ENCODE measurements at regions not wholly inside any gene's neighbourhood (a gene's known extent, or its start where the extent isn't known, plus 50 kb on each side); places are given as distances from the start of the nearest gene placed in this dataset.

- no peak for TF ChIP-seq CTCF (IDR thresholded peaks at IDR 0.05; ENCODE audit: low read depth, low read length, missing input control)
These were observed 64.4 kb upstream of the CT45A1 start (continued) for GRCh38 chrX:135649029-135649428.

- H3K4me1 ChIP-seq (ENCODE audit: control insufficient read depth in 4 of 4, insufficient read depth in 4 of 4, low read length in 3 of 4): no peaks in the 10 kb centered on the region
- WGBS: 38% methylated on average over 4 of the region's 4 CpGs
- no peak overlapping the region for H3K4me3 ChIP-seq (ENCODE audit: low read depth in 1 of 3, low read length in 3 of 3)
- no peak overlapping the region for H3K27ac ChIP-seq (ENCODE audit: low read depth in 1 of 2, low read length in 2 of 2)
- no peaks in the 10 kb centered on the region for H3K27me3 ChIP-seq (ENCODE audit: control insufficient read depth in 4 of 4, insufficient read depth in 4 of 4, low read length in 3 of 4)
- no peak for DNase-seq (ENCODE audit: low spot score)
- H3K9me3 ChIP-seq (ENCODE audit: control insufficient read depth in 4 of 4, low read length in 3 of 4): no peaks in the 10 kb centered on the region
- H3K9ac ChIP-seq (ENCODE audit: low read depth in 1 of 2, low read length in 2 of 2): no peak overlapping the region
- TF ChIP-seq FOXA1 (IDR thresholded peaks at IDR 0.05) (no peak), FOXA2 (IDR thresholded peaks at IDR 0.05) (no peak), HNF4G (IDR thresholded peaks at IDR 0.05) (no peak), TAF1 (conservative IDR thresholded peaks at IDR 0.05) (no peak), CTCF (IDR thresholded peaks at IDR 0.05; ENCODE audit: low read depth, low read length, missing input control) (no peak), RAD21 (IDR thresholded peaks at IDR 0.05) (no peak), ATF3 (IDR thresholded peaks at IDR 0.05) (no peak), RXRA (IDR thresholded peaks at IDR 0.05) (no peak), GABPA (IDR thresholded peaks at IDR 0.05 in 1 of 2, conservative IDR thresholded peaks at IDR 0.05 in 1 of 2) (no peak), JUND (IDR thresholded peaks at IDR 0.05) (no peak), SP1 (IDR thresholded peaks at IDR 0.05) (no peak), NR2F2 (IDR thresholded peaks at IDR 0.05) (no peak), ZBTB33 (IDR thresholded peaks at IDR 0.05) (no peak), HNF4A (conservative IDR thresholded peaks at IDR 0.05) (no peak), MAX (IDR thresholded peaks at IDR 0.05) (no peak), YY1 (IDR thresholded peaks at IDR 0.05) (no peak)
- no peaks in the 10 kb centered on the region for H3K36me3 ChIP-seq (ENCODE audit: control insufficient read depth in 4 of 4, insufficient read depth in 3 of 4, low read depth in 1 of 4, low read length in 3 of 4)
These were observed 63.9 kb upstream of the CT45A1 start for GRCh38 chrX:135649561-135649960.
